Progenitor cell of endocrine pancreas (in vitro differentiated cells): ENCODE measurements at regions not wholly inside any gene's neighbourhood (a gene's known extent, or its start where the extent isn't known, plus 50 kb on each side); places are given as distances from the start of the nearest gene placed in this dataset.

ENCODE experiments used
- DNase-seq: peaks from one replicate; pipeline ENCODE4 v3.0.0; 2021; ENCODE audit warnings: low spot score; ENCODE audit not compliant: unreplicated experiment
- H3K27ac Mint-ChIP-seq: 2 replicates; pipeline ENCODE4 v1.8.0; 2021; ENCODE audit warnings: mild to moderate bottlenecking, moderate library complexity, mixed read lengths
- H3K27me3 Mint-ChIP-seq: 2 replicates; pipeline ENCODE4 v1.8.0; 2021; ENCODE audit warnings: mixed read lengths
- H3K36me3 Mint-ChIP-seq: 2 replicates; pipeline ENCODE4 v1.8.0; 2022; ENCODE audit warnings: mixed read lengths; ENCODE audit not compliant: insufficient read depth
- H3K4me1 Mint-ChIP-seq: 2 replicates; pipeline ENCODE4 v1.8.0; 2021; ENCODE audit warnings: low read depth, mixed read lengths
- H3K4me3 Mint-ChIP-seq: 2 replicates; pipeline ENCODE4 v1.8.0; 2021; ENCODE audit warnings: low read depth, mild to moderate bottlenecking, moderate library complexity, mixed read lengths
- H3K9me3 Mint-ChIP-seq: 2 replicates; pipeline ENCODE4 v1.8.0; 2021; ENCODE audit warnings: low read depth, mixed read lengths
- TF ChIP-seq, protein P1 (sequence below): fragments of 200-600 bp; sonication (generic); IDR thresholded peaks from one replicate; pipeline ENCODE4 v1.5.0; 2021; ENCODE audit warnings: antibody characterized with exemption, mild to moderate bottlenecking; ENCODE audit not compliant: unreplicated experiment

DNA sequence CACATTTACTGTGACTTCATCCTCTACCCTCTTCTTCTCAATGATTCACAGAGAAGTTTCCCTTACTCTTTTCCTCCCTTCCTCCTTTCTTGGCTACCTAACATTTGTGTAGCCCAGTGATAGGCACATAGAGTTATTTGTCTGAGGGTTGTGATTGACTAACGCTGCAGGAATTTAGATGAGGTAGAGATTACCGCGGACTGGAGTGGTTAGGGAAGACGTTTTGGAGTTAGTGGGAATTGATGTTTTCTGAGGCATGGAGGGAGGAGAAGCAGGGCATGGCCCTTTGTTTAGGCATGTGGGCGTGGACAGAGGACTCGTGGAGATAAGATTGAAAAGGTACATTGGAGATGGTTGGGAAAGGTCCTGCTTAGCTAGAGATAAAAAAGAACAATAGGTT, 246.7 kb downstream of the GPAT3 start:
- peaks cover 19% of the 10 kb centered on the region for H3K27me3 Mint-ChIP-seq
- TF ChIP-seq, protein P1, sequence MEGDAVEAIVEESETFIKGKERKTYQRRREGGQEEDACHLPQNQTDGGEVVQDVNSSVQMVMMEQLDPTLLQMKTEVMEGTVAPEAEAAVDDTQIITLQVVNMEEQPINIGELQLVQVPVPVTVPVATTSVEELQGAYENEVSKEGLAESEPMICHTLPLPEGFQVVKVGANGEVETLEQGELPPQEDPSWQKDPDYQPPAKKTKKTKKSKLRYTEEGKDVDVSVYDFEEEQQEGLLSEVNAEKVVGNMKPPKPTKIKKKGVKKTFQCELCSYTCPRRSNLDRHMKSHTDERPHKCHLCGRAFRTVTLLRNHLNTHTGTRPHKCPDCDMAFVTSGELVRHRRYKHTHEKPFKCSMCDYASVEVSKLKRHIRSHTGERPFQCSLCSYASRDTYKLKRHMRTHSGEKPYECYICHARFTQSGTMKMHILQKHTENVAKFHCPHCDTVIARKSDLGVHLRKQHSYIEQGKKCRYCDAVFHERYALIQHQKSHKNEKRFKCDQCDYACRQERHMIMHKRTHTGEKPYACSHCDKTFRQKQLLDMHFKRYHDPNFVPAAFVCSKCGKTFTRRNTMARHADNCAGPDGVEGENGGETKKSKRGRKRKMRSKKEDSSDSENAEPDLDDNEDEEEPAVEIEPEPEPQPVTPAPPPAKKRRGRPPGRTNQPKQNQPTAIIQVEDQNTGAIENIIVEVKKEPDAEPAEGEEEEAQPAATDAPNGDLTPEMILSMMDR, result no peak

DNA sequence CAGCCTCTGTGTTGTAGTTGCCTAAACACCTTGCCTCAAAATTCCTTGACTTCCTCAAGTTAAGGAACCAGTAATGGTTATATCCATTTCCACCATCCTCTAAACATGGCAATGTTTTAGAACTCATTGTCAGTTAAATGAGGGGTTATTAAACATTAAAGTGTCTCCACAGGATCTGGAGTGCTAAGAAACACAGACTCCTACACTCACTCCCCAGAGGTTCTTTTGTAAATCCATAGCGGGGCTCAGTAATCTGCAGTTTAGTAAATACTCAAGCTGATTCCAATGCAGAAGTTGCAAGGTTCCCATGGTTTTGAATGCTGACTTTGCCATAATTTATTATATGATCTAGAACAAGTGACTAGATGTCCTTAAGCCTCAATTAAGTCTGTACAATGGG, 245.5 kb downstream of the GPAT3 start:
- Mint-ChIP-seq H3K36me3 (no peaks in the 10 kb centered on the region), H3K4me3 (no peak overlapping the region), H3K27me3 (peaks cover 24% of the 10 kb centered on the region), H3K9me3 (peaks cover 3% of the 10 kb centered on the region), H3K4me1 (peaks cover 11% of the 10 kb centered on the region), H3K27ac (no peak overlapping the region)
- TF ChIP-seq, protein P1, result no peak
- DNase-seq, result no peak

More for the DNA sequence above, 246.7 kb downstream of the GPAT3 start:
- peaks cover 3% of the 10 kb centered on the region for H3K9me3 Mint-ChIP-seq
- no peaks in the 10 kb centered on the region for H3K36me3 Mint-ChIP-seq
- H3K4me3 Mint-ChIP-seq, result no peak overlapping the region
- no peak overlapping the region for H3K27ac Mint-ChIP-seq
- H3K4me1 Mint-ChIP-seq, result peaks cover 12% of the 10 kb centered on the region
- no peak for DNase-seq

DNA sequence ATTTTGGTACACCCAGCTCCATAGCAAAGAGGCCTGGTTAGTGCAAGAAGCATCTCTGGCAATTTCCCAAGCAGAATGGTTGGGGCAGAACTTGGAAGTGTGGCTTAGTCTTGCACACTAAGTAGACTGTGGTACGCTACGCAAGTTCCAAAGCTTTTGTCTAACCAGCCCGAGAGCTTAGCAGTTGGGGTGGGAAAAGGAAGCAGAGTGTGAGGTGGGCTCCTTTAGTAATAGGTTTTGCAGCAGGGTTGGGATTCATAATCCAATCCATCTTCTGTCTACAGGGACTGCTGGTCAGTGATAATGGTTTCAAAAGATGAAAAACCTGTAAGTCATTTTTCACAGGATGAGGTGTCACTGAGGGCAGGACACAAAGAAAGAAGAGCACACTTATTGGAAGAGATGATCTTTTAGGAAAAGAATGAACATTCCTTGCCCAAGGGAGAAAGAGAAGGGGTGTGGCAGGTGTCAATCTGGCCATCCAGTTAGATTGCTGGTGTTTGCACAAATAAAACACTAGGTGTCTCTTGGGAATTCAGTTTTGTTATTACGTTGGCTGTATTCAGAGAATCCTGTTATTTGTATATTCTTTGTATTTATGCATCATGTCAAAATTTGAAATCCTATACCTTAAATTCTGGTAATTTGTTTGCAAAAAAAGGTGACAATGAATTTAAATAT, 244.3 kb downstream of the GPAT3 start:
- H3K4me1 Mint-ChIP-seq, result peaks cover 11% of the 10 kb centered on the region
- H3K27me3 Mint-ChIP-seq, result peaks cover 24% of the 10 kb centered on the region
- DNase-seq, result no peak
- H3K27ac Mint-ChIP-seq, result no peak overlapping the region
- no peak overlapping the region for H3K4me3 Mint-ChIP-seq
- H3K9me3 Mint-ChIP-seq, result peaks cover 3% of the 10 kb centered on the region
- TF ChIP-seq, protein P1, result no peak
- no peaks in the 10 kb centered on the region for H3K36me3 Mint-ChIP-seq

DNA sequence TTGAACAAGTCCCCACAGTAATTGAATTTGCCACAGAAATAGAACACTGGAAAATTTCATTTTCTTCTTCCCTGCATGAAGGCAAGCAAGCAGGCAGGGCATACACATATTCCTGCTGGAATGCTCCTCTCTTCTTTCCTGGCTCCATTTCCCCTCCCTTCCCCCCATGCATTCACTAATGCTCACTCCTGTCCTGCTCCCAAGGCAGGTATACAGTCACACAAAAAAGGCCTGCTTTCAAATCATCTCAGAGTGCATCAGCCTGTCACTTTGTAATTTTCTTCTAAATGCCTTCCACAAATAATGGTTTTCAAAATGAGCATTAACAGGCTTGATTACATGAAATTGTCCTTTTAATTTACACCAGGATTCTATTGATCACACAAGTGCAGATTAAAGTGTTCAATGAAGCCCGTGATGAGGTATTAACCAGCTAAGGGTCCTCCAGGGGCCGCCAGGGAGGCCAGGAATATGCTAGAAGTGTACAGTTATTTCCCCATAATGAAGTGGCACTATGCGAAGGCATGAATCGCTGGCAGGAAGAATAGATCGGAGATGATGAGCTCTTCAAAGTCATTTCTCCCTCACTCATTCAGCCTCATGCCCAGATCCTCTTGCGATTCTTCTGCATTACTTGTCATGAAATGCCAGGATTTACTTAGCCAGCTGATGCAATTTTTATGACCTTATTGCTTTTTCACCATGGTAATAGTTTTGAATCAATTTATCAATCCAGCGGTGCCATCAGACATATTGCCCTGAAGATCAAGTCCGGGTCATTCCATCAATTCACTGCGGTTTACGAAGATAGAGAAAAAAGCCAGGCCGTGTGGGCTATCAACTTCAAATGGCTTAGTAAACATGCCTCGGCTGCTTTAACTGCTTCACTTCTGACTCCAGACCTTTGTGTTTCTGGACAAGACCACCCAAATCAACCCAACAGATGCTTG, 243.5 kb downstream of the GPAT3 start:
- Mint-ChIP-seq H3K9me3 (peaks cover 3% of the 10 kb centered on the region), H3K4me1 (peaks cover 11% of the 10 kb centered on the region), H3K36me3 (no peaks in the 10 kb centered on the region), H3K27ac (no peak overlapping the region), H3K27me3 (peaks cover 22% of the 10 kb centered on the region), H3K4me3 (no peak overlapping the region)
- no peak for DNase-seq
- TF ChIP-seq, protein P1, result no peak

DNA sequence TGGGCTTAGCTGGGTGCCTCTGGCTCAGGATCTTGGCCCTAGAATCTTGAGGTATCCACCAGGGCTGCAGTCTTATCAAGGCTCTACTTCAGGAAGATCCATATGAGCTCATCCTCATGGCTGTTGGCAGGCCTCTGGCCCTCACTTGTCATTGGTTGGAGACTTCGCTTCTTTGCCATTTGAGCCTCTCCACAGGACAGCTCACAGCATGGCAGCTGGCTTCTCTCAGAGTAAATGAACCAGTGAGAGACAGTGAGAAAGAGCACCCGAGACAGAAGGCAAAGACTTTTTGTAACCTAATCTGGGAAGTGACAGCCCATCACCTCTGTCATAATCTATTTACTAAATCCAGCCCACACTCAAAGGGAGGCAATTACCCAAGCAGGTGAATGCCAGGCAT, 236.8 kb downstream of the GPAT3 start:
- Mint-ChIP-seq H3K4me1 (peaks cover 2% of the 10 kb centered on the region), H3K27ac (no peak overlapping the region), H3K27me3 (peaks cover 8% of the 10 kb centered on the region), H3K36me3 (no peaks in the 10 kb centered on the region), H3K4me3 (no peak overlapping the region), H3K9me3 (peaks cover 3% of the 10 kb centered on the region)
- TF ChIP-seq, protein P1, result no peak
- no peak for DNase-seq
